Psoas muscle (tissue), 7 donors: ENCODE measurements at regions not wholly inside any gene's neighbourhood (a gene's known extent, or its start where the extent isn't known, plus 50 kb on each side); places are given as distances from the start of the nearest gene placed in this dataset.

Experiments
- ATAC-seq, 4 donors: fragments of 200-7000 bp; cut with Tn5 transposase; one replicate each; pipeline ENCODE4 v1.9.1; 2020; ENCODE audit warnings: moderate library complexity in 3 of 4, mild to moderate bottlenecking in 2 of 4
- DNase-seq, 2 donors: peaks; one replicate each; pipeline ENCODE4 v3.0.0-alpha.2; 2020
- H3K27ac ChIP-seq: fragments of 200-600 bp; one replicate; pipeline ENCODE4 v1.8.0; 2022
- H3K27me3 ChIP-seq, 3 donors: fragments of 200-600 bp in 1 of 3; one replicate each; pipeline versions ENCODE4 v1.6.1 to v1.8.0; 2013 to 2022; ENCODE audit warnings: low read length in 2 of 3, mild to moderate bottlenecking in 2 of 3, moderate library complexity in 1 of 3; ENCODE audit not compliant: insufficient read depth in 3 of 3
- H3K36me3 ChIP-seq, 2 donors: fragments of 200-600 bp in 1 of 2; one replicate each; pipeline versions ENCODE4 v1.6.1 to v1.8.0; 2013 to 2022; ENCODE audit warnings: low read depth in 1 of 2, mild to moderate bottlenecking in 1 of 2, moderate library complexity in 1 of 2; ENCODE audit not compliant: insufficient read depth in 1 of 2
- H3K4me1 ChIP-seq: fragments of 200-600 bp; one replicate; pipeline ENCODE4 v1.8.0; 2022
- H3K4me3 ChIP-seq: fragments of 200-600 bp; one replicate; pipeline ENCODE4 v1.8.0; 2022; ENCODE audit warnings: mild to moderate bottlenecking
- H3K9me3 ChIP-seq: fragments of 200-600 bp; one replicate; pipeline ENCODE4 v1.8.0; 2022
- WGBS, 3 donors: extraction: QIAGEN DNeasy Blood & Tissue Kit; methylation state at CpG; one replicate each; pipeline versions ENCODE4 v1.1.6 to v1.1.7; 2013; 5-methylcytosine and 5-hydroxymethylcytosine counted together
- intact Hi-C, 2 donors: fragments of 100-400 bp; cut with DNase I; formaldehyde crosslinking; loops; one replicate each; pipeline versions ENCODE4 v1.11.0 to v1.14.2; 2022
- TF ChIP-seq, protein P1 (sequence below): fragments of 200-600 bp; IDR thresholded peaks from one replicate; pipeline ENCODE4 v1.8.0; 2022; ENCODE audit warnings: antibody characterized with exemption
- donor health status: healthy with polysubstance abuse.
- donor health status: DM: no; HTN: no; CAD: no; lungs with moderate emphysema.
- donor health status: Bipolar disorder and iron deficiency.
- donor health status: healthy.
- donor health status: DM: yes; HTN: yes; CAD: no.
- donor health status: DM: no; HTN: no; CAD: no.
- donor health status: DM: yes; HTN: yes; CAD: no.

DNA sequence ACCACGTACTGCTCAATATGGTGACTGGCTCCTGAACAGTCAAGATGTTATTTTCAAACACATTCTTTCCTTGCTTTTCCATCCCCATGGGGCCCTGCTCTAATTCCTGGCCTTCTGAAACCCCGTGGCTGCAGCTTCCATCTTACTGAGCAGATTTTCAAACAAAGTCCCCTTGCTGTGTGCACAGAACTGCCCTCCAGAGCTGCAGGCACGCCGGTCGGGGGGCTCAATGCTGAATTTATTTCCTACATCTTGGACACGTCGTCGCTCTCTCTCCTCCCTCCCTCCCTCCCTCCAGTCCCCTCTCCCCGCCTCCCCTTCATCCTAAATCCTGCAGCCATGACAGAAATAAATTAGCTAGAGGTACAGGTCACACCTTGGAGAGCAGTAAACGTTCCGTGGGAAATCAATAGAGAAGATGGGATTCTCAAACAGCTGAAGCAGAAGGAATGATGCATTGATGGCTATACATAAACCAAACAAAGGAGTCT lies 243.1 kb upstream of the BLID start:
- H3K4me1 ChIP-seq = no peaks in the 10 kb centered on the region
- intact Hi-C loops = no loop called here
- ATAC-seq (no peak), DNase-seq (no peak)
- no peak overlapping the region for H3K27ac ChIP-seq
- H3K27me3 ChIP-seq = peaks cover 0 to 4% (median 0%) of the 10 kb centered on the region in 3 donors
- 41 to 52% (median 48%) methylated on average over 11 of the region's 11 CpGs for WGBS, 3 donors
- H3K4me3 ChIP-seq = no peak overlapping the region
- no peaks in the 10 kb centered on the region for H3K9me3 ChIP-seq
- H3K36me3 ChIP-seq = no peaks in the 10 kb centered on the region
- TF ChIP-seq, protein P1, sequence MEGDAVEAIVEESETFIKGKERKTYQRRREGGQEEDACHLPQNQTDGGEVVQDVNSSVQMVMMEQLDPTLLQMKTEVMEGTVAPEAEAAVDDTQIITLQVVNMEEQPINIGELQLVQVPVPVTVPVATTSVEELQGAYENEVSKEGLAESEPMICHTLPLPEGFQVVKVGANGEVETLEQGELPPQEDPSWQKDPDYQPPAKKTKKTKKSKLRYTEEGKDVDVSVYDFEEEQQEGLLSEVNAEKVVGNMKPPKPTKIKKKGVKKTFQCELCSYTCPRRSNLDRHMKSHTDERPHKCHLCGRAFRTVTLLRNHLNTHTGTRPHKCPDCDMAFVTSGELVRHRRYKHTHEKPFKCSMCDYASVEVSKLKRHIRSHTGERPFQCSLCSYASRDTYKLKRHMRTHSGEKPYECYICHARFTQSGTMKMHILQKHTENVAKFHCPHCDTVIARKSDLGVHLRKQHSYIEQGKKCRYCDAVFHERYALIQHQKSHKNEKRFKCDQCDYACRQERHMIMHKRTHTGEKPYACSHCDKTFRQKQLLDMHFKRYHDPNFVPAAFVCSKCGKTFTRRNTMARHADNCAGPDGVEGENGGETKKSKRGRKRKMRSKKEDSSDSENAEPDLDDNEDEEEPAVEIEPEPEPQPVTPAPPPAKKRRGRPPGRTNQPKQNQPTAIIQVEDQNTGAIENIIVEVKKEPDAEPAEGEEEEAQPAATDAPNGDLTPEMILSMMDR = no peak

DNA sequence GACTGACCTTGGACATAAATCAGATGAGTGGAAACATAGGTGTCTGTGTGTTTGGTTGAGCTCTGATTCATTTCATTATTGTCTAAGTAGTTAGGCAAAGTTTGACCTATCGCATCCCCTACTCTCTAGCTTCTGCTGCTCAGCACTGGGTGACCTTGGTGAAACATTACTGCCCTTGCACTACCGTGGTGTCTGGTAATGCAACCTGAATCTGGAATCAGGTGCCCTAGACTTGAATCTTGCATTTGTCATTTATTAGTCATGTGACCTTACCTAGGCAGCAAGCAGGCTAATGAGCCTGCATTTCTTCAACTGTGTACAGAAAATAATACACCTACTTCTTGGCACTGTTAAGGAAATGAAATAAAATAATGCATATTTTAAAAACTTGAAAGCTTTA lies 242.3 kb upstream of the BLID start:
- DNase-seq (no peak), ATAC-seq (no peak)
- no peak overlapping the region for H3K27ac ChIP-seq
- no peaks in the 10 kb centered on the region for H3K4me1 ChIP-seq
- no peak overlapping the region for H3K4me3 ChIP-seq
- TF ChIP-seq, protein P1 = no peak
- H3K27me3 ChIP-seq = peaks cover 0 to 4% (median 0%) of the 10 kb centered on the region in 3 donors
- 59 to 60% (median 59%) methylated on average over 2 of the region's 2 CpGs for WGBS, 3 donors
- no peaks in the 10 kb centered on the region for H3K36me3 ChIP-seq
- H3K9me3 ChIP-seq = no peaks in the 10 kb centered on the region
- intact Hi-C loops = no loop called here

DNA sequence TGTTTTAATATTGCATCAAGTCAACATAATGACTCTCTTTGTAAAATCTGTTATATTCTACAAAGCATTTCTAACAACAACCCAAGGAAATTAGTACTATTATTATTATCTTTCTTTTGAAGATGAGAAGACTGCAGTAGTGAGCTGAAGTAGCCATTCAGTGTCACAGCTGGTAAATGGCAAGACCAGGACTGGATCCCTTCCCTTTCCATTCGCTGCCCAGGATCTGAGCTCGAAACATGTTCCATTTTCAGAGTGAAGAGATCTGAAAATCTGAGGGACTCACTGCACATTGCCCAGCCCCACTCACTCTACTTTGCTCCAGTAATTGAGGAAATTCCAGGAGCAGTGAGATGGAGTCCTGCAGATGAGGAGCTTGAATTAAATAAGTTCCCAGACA lies 240.0 kb upstream of the BLID start:
- Histone ChIP-seq H3K27ac (no peak overlapping the region), H3K4me3 (no peak overlapping the region), H3K27me3 (peaks cover 0 to 4% (median 0%) of the 10 kb centered on the region in 3 donors), H3K36me3 (no peaks in the 10 kb centered on the region), H3K4me1 (no peaks in the 10 kb centered on the region), H3K9me3 (peaks cover 7% of the 10 kb centered on the region)
- TF ChIP-seq, protein P1 = no peak
- whole genome bisulfite sequencing, 3 donors = 93 to 98% (median 95%) methylated on average over 2 of the region's 2 CpGs
- intact Hi-C loops = no loop called here
- ATAC-seq = no peak
- no peak for DNase-seq

GRCh38 chr11:122354025-122354697 lies 238.1 kb upstream of the BLID start:
- Histone ChIP-seq H3K36me3 (no peaks in the 10 kb centered on the region), H3K4me1 (no peaks in the 10 kb centered on the region), H3K4me3 (no peak overlapping the region), H3K27ac (no peak overlapping the region), H3K9me3 (peaks cover 7% of the 10 kb centered on the region), H3K27me3 (no peaks in the 10 kb centered on the region)
- ATAC-seq (peak in 1 of 4 donors; percentile 71), DNase-seq (no peak)
- 26 to 43% (median 29%) methylated on average over 3 of the region's 3 CpGs for WGBS, 3 donors
- intact Hi-C loops = no loop called here
- TF ChIP-seq, protein P1 = no peak

DNA sequence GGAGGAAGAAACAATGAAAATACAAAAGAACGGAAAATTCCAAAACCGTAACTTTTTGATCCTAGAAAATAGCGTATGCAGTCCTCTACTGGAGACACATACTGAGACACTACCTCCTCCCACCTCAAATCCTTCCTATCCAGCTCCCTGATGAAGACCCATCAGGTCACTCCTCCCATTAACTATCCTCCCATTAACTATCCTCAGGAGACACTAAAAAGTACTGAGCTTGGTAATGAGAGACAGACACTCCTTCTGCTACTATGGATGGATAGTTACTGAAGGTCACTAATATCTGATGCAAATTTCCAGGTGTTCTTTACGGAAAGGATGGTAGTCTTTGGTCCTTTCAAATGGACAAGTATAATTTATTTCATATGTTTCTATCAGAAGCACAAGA lies 237.5 kb upstream of the BLID start:
- H3K4me3 ChIP-seq = no peak overlapping the region
- H3K27me3 ChIP-seq = no peaks in the 10 kb centered on the region
- WGBS, 3 donors = 91 to 94% (median 93%) methylated on average over 4 of the region's 4 CpGs
- ATAC-seq (no peak), DNase-seq (no peak)
- no peaks in the 10 kb centered on the region for H3K4me1 ChIP-seq
- H3K36me3 ChIP-seq = no peaks in the 10 kb centered on the region
- no peak overlapping the region for H3K27ac ChIP-seq
- intact Hi-C loops = no loop called here
- TF ChIP-seq, protein P1 = no peak
- H3K9me3 ChIP-seq = peaks cover 7% of the 10 kb centered on the region
